GM19438 (cell line): ENCODE measurements at regions not wholly inside any gene's neighbourhood (a gene's known extent, or its start where the extent isn't known, plus 50 kb on each side); places are given as distances from the start of the nearest gene placed in this dataset.

Experiments
- ATAC-seq: cut with Tn5 transposase; IDR thresholded peaks from one replicate; pipeline ENCODE4 v1.9.1; 2021; ENCODE audit warnings: low read depth; ENCODE audit not compliant: unreplicated experiment

DNA sequence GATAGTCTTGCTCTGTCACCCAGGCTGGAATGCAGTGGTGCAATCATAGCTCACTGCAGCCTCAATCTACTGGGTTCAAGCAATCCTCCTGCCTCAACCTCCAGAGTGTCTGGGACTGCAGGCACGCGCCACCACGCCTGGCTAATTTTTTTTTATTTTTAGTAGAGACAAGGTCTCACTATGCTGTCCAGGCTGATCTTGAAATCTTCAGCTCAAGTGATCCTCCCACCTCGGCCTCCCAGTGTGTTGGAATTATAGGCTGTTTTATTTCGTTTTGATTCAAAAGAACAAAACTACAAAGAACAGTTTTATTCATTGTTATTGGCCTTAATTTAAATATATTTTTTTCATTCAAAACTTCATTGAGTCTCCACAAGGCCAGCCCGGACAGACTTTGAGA, 109.8 kb upstream of the NFE2L3 start:
- ATAC-seq, result no peak

DNA sequence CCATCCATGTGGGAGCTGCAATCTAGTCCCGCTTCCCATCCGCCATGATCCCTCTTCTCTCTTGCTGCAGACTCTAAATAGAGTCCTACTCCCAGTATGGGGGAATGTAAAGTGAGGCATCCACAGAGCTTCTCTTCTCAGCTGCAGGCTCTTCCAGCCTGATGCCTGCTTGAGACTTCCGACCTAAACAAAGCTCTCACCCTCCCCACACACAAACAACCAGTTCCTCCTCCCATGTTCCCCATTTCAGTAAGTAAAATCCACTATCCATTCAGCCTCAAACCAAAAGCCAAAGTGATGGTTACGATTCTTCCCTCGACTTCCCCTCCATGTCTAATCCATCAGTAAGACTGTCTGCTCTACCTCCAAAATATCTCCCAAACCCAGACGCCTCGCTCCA, 108.2 kb upstream of the NFE2L3 start:
- no peak for ATAC-seq

DNA sequence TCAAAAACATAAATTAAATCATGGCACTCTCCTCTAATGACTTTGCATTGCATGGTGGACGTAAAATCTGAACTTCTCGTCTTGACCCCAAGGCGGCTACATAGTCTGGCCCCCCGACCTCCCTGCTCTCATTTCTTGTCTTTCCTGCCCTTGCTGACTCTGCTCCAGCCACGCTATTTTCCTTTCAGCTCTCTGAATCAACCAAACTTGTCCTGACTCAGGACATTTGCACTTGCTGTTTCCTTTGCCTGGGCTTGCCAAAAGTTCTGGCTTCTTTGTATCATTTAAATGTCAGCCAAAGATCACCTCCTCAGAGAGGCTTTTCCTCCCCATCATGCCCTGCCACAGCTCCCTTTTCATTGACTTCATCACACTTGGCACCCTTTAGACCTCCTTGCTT, 107.7 kb upstream of the NFE2L3 start:
- ATAC-seq, result no peak

DNA sequence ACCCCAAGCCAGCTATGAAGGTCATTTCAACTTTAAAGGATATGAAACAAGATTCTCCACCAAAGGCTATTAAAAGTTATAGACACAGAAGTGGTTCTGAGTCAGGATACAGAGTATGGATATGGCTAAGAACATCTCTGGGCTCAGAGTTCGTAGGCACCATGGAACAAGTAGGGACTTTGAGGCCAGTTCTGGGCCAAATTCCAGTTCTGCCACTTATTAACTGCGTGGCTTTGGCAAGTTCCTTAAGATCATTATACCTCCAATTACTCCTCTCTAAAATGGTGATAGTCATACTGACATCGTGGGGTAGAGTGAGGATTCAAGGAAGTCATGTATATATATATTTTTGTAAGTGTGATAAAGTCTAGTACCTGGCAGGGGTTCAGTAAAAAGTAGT, 105.8 kb upstream of the NFE2L3 start:
- no peak for ATAC-seq

DNA sequence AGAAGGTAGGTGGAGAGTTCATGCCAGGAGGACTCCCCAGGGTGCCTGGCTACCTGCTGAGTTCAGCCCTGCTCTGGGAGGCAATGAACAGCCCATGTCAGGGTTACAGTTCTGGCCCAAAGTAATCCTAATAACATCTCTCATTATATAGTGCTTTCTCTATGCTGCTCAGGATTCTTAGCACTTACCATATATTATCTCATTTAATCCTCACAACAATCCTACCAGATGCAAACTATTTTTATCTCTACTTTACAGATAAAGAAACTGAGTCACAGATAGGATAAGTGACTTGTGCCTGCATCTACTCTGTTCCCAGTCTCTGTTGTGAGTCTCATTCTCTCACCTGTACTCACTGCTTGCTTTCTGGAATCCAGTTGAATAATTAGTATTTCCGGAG, 105.1 kb upstream of the NFE2L3 start:
- ATAC-seq, result no peak

DNA sequence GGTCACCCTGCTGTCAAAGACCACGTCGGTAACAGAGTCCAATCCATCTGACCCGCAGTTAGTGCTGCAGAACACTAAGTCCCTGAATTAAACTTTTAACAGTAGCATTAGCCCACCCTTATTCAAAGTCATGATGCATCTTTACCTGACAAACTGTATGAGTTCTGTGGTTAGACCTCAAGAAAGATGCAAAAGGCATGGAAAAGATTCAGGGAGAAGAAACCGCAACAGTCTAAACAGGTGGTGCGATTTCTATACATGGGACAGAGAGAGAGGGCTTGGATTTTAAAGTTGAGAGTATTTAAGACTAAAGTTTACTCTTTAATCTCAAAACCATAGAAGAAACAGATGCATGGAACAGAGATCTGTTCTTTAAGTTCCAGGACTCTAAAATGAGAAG, 103.3 kb upstream of the NFE2L3 start:
- no peak for ATAC-seq

DNA sequence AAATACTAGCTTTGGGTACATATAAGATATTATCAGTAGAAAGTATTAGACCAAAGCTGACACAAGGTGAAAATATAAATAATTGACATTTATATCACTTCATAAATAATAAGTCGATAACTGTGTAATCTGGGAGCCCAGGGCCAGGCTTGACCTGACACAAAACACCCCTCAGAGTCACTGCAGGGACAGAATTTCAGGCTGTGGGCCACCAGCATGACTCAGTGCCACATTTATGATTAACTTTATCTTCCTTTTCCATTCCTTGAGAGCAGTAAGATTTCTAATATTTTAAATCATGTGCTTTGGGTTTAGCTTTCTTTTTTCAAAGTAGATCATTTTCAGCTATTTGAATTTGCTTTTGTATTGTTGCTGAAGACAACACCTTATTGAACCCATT, 102.9 kb upstream of the NFE2L3 start:
- no peak for ATAC-seq

DNA sequence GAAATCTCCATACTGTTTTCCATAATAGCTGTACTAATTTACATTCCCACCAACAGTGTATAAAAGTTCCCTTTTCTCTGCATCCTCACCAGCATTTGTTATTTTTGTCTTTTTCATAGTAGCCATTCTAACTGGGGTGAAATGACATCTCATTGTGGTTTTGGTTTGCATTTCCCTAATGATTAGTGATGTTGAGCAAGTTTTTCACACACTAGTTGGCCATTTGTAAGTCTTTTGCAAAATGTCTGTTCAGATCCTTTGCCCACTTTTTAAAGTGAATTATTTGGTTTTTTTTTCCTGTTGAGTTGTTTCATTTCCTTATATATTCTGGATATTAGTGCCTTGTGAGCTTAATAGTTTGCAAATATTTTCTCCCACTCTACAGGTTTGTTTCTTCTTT, 101.0 kb upstream of the NFE2L3 start:
- ATAC-seq, result no peak

DNA sequence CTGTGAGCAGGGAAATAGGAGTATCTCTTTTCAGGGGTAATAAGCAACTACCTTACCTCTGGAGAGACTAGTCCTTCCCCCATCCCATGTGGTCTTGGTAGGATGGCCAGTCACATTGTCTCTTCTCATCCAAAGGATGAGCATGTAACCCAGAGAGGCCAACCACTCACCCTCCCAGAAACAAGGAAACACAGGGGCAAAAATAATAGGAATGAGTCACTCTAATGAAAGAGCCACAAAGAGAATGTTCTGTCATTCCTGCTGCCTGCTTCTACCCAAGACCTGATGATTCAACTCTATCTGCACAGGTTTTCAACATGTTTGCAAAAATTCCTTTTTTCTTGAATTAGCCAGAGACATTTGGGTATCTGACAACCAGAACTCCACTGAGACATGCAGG, 99.3 kb upstream of the NFE2L3 start:
- no peak for ATAC-seq

DNA sequence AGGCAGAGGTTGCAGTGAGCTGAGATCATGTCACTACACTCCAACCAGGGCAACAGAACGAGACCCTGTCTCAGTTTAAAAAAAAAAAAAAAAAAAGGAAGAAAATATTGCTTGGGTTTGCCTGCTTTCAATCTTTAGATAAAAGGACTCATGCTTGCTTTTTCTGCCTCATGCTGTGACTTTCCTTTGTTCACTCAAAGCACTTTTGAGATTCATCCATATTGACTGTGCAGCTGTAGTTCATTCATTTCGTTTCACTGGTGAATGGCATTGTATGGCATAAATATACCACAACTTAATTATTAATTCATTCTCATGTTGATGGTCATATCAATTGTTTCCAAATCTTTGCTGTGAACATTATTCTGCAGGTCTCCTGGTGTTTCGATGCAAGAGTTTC, 97.6 kb upstream of the NFE2L3 start:
- no peak for ATAC-seq

DNA sequence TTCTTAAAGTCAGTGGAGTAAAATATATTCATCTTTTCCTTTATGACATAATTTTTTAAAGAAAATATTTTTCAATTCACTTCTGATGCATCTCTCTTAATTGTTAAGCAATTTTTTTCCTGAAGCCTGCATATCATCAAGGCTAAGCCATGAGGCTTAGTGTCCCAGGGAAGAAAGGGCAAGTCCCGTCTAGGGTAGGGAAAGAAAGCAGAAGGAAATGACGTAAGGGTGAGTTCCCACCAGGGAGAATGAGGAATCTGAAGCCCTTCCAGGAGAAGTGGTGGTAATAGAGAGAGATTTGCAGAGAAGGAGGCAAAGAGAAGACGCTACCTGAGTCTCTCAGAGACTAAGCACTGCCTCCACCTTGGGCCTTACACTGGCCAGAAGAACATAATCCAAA, 96.8 kb upstream of the NFE2L3 start:
- no peak for ATAC-seq

DNA sequence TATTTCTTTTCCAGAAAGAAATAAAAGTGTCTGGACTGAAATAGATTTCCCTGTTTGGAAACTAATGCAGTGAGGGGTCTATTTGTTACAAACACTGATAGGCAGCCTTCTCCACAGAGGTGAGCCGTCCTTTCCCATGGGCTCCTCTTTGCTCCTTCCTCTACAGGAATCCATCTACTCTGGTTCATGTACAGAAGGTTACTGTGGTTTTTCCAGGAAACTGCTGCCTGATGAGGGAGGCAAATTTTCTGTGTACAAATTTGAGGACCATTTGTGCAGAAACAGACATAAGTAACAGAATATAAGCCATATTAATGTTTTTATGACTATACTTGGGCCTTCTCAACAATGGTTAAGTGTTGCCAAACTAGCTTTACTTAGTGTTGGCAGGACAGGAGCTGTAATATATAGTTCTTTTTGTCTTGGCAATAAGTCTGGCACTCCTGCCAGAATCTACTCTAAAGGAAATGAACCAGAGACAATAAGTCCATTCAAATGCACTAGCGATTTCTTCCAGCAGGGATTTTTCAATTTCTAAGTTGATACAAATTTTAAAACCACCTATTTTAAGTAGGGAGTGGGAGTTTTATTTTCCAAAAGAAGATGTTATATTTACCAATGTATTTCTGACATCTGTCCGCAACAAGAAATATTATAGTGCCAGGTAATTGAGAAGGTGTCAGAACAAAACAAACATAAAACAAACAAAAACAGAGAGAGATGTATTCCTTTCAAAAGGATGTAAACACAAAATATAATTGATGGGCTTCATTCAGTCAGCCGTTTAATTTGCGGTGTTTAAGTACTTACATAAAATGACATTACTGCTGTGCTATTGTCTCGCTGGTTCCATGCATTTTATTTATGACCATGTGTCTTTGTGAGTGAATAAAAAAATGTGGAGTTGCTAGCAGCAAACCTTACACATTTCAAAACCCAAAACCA, 91.0 kb upstream of the NFE2L3 start:
- no peak for ATAC-seq

DNA sequence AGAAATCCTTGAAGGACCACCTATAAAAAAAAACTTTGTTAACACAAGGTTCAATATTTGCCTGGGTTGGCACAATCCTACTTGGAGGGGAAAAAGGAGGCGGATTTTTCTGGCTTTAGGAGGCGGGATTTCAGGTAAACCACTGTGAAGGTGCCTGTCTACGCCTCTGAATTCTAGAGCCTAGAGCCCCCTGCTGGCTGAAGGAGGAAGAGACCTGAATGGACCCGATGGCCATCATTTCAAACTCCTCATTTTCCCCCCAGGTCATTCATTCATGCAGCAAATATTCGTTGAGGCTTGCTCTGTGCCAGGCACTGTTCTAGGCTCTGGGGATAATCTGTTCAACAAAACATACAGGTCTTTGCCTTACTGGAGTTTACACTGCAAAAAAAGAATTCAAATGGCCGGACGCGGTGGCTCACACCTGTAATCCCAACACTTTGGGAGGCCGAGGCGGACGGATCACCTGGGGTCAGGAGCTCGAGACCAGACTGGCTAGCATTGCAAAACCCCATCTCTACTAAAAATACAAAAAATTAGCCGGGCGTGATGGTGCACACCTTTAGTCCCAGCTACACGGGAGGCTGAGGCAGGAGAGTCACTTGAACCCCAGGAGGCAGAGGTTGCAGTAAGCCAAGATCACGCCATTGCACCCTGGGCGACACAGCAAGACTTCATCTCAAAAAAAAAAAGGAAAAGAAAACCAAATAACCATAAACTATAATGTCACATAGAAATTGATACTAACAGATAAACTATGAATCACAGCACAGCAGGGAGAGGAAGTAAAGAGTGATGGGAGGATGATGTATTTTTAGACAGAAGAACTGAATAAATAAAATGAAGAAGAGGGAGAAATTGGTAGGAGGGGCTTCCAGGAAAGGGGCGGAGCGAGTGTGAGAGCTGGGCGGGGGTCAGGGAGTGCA, 90.1 kb upstream of the NFE2L3 start:
- ATAC-seq, result peak; percentile 66

DNA sequence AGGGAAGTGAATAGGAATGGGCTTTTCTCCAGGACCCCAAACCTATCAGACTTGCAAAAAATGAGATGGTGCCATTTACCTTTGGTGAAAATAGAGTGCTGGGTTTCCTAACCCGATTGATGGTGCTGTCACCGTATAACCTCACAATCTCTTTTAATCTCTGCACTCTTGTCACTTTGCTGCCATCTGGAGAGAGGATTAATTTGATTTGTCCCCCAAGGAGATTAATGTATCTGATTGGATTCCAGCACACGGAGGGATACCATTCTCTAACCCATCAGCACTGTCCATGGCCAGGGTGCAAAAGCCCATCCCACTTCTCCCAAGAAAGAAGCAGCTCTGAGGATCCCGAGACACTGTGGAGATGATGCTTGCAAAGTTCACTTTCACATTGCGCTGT, 86.3 kb upstream of the NFE2L3 start:
- ATAC-seq, result no peak

DNA sequence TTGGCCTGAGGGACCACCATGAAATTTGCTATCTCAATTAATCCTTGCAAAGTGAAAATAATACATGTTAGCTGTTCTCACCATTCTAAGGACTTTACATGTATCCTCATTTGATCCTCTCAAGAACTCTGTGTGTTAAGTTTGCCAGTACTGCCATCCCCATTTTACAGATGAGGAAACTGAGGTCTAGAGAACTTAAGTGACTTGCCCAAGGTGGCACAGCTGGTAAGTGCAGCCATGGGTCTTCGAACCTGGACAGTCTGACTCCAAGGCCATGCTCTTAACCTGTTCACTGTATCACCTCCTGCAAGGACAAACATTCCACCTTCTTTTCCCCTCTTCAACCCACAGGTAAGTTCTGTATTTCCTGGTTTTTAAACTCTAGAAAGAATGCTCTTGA, 85.3 kb upstream of the NFE2L3 start:
- no peak for ATAC-seq

DNA sequence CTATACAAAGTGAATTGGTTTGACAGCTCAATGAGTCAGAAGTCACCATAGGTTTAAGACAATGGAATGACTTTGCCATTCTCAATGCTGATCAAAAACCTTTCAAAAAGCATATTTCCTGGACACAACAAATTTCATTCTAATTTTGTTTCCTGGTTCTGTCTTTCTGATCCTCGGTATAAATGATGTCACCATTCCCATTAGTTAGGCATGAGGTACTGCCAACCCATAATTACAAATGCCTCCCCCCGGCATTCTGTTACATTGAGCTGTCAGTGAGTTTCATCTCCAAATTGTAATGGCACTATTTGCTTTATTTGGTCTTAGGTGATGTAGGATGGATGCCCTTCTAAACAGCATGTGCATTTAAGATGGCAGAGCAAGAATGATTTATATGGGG, 81.7 kb upstream of the NFE2L3 start:
- ATAC-seq, result no peak

DNA sequence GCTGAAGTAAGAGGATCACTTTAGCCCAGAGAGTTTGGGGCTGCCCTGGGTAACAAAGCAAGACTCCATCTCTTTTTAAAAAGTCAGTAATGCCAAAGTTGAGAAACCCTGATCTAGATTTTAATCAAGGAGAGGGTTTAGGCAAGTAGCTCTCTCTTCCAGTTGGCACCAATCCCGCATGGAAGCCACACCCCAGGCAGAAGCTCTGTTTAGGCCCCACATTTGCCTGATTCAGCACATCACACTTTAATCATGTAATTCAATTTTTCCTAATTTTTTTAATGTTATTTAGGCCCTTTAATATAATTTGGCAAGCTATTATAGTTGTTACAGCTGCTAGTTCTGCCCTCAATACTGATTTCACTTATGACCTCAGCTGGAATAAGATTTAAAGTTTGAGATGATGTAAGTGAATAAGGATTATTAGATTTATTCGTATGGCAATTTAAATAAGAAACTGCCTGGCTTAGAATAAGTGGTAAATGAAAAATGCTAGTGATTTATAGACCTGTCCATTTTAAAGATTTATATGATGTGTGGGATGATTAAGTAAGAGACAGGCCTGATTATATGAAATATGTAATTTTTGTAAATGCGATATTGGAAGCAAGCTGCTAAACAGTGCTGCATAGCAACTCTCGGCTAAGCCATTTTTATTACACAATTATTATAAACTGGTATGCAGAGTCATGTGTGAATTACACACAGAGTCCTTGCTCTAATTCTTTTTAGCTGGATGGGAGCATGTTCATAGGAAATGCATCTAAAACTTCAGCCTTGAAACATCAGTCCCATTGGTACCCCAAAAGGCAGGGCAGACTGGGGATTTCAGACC, 80.2 kb upstream of the NFE2L3 start:
- no peak for ATAC-seq

DNA sequence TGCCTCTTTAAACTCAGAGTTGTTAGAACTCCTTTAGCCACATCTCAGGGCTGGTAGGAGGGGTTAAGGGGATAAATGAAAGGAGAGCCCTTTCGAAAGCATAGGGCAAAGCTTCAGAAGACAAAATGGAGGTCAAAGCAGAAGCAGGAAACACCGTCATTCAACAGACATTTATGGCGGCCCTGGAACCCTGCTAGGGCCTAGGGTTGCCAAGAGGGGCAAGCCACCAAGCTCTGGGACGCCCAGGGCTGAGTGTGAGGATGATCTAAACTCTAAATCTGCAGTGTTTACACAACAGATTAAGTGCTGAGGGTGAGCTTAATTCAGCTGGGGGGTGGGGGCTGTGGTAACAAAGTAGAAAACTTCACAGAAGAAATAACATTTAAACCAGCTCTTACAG, 79.0 kb upstream of the NFE2L3 start:
- no peak for ATAC-seq

DNA sequence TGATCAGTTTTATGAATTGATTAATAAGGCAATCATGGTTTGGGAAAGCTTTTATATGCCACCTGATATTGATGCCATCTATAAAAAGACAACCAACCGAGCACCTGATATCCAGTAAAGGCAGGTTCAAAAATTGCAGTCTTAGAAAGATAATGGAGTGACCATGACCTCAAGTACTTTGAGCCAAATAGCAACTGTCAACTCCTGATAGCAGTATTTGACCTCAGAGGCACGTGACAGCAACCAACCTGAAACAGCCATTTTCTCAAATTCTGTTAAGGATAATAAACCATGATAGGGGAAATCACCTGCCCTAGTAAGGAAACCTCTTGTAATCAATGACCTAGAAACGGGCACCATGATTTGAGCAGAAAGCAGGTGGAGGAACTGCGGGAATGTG, 77.1 kb upstream of the NFE2L3 start:
- ATAC-seq, result no peak

DNA sequence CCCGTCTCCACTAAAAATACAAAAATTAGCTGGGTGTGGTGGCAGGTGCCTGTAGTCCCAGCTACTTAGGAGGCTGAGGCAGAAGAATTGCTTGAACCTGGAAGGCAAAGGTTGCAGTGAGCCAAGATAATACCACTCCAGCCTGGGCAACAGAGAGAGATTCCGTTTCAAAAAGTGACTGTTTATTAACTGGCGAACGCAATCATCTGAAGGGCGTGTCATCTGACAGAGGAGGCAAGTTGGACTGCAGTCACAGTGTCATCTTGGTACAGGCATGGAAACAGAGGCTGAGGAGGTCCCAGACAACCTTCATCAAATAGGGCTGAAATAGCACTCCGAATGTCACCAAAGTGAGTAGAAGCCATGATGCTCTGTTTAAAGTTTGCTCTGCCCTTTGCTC, 75.3 kb upstream of the NFE2L3 start:
- ATAC-seq, result no peak
